GM23338 (cell line): ENCODE measurements at regions not wholly inside any gene's neighbourhood (a gene's known extent, or its start where the extent isn't known, plus 50 kb on each side); places are given as distances from the start of the nearest gene placed in this dataset.
A peak's percentile ranks its signal among the peaks of the same experiment; 100 is the strongest.

Experiments
- ATAC-seq: fragments of 200-7000 bp; cut with Tn5 transposase; 3 replicates; pipeline ENCODE4 v1.9.1; 2020
- DNase-seq: peaks from one replicate; pipeline ENCODE4 v3.0.0-alpha.2; 2015; ENCODE audit warnings: low spot score
- H2AFZ ChIP-seq: fragments of 200-600 bp; sonication (generic); 2 replicates; pipeline ENCODE4 v1.8.0; 2016; ENCODE audit warnings: antibody characterized with exemption, mild to moderate bottlenecking, moderate library complexity
- H3F3A ChIP-seq: fragments of 200-600 bp; sonication (generic); replicated peaks from 2 replicates; pipeline ENCODE4 v1.8.0; 2017; ENCODE audit warnings: antibody characterized with exemption, mixed run types, low read depth
- H3K27ac ChIP-seq: fragments of 200-600 bp; sonication (generic); 2 replicates; pipeline ENCODE4 v1.6.1; 2016; ENCODE audit warnings: low read depth
- H3K27me3 ChIP-seq: fragments of 200-600 bp; sonication (generic); 2 replicates; pipeline ENCODE4 v1.8.0; 2016; ENCODE audit warnings: mild to moderate bottlenecking, mixed run types, moderate library complexity; ENCODE audit not compliant: insufficient read depth
- H3K36me3 ChIP-seq: fragments of 200-600 bp; sonication (generic); 2 replicates; pipeline ENCODE4 v1.8.0; 2016; ENCODE audit warnings: mild to moderate bottlenecking; ENCODE audit not compliant: insufficient read depth
- H3K4me1 ChIP-seq: fragments of 200-600 bp; sonication (generic); 2 replicates; pipeline ENCODE4 v1.8.0; 2016; ENCODE audit warnings: mild to moderate bottlenecking, moderate library complexity; ENCODE audit not compliant: insufficient read depth
- H3K4me2 ChIP-seq: fragments of 200-600 bp; sonication (generic); 2 replicates; pipeline ENCODE4 v1.7.1; 2017; ENCODE audit warnings: mixed run types
- H3K4me3 ChIP-seq: fragments of 200-600 bp; sonication (generic); 2 replicates; pipeline ENCODE4 v1.6.1; 2016; ENCODE audit warnings: mixed run types
- H3K79me2 ChIP-seq: fragments of 200-600 bp; sonication (generic); replicated peaks from 2 replicates; pipeline ENCODE4 v1.8.0; 2017; ENCODE audit warnings: mild to moderate bottlenecking; ENCODE audit not compliant: insufficient read depth
- H3K9me2 ChIP-seq: fragments of 200-600 bp; sonication (generic); 2 replicates; pipeline ENCODE4 v1.8.0; 2017; ENCODE audit not compliant: insufficient read depth
- H4K20me1 ChIP-seq: fragments of 200-600 bp; sonication (generic); replicated peaks from 2 replicates; pipeline ENCODE4 v1.8.0; 2017; ENCODE audit warnings: mild to moderate bottlenecking; ENCODE audit not compliant: insufficient read depth
- H3K27ac Mint-ChIP-seq: 2 replicates; pipeline ENCODE4 v1.8.0; 2020; ENCODE audit warnings: inconsistent platforms, mild to moderate bottlenecking, moderate library complexity, mixed read lengths
- H3K27me3 Mint-ChIP-seq: 3 replicates; pipeline ENCODE4 v1.8.0; 2022; ENCODE audit warnings: low read depth, mild to moderate bottlenecking, moderate library complexity, mixed read lengths, inconsistent platforms; ENCODE audit not compliant: insufficient read depth, poor library complexity
- H3K36me3 Mint-ChIP-seq: 3 replicates; pipeline ENCODE4 v1.8.0; 2021; ENCODE audit warnings: low read depth, mild to moderate bottlenecking, inconsistent platforms, moderate library complexity, mixed read lengths
- H3K4me1 Mint-ChIP-seq: 3 replicates; pipeline ENCODE4 v1.8.0; 2020; ENCODE audit warnings: mild to moderate bottlenecking, inconsistent platforms, mixed read lengths
- H3K4me3 Mint-ChIP-seq: 3 replicates; pipeline ENCODE4 v1.8.0; 2021; ENCODE audit warnings: moderate library complexity, mild to moderate bottlenecking, inconsistent platforms, mixed read lengths
- H3K9me3 Mint-ChIP-seq: 3 replicates; pipeline ENCODE4 v1.8.0; 2020; ENCODE audit warnings: moderate library complexity, mild to moderate bottlenecking, inconsistent platforms, mixed read lengths
- CREB1 ChIP-seq: fragments of 250-450 bp; sonication (Bioruptor Pico); IDR thresholded peaks from 2 replicates; pipeline ENCODE4 v1.5.0; 2020; ENCODE audit warnings: low read depth, mild to moderate bottlenecking, moderate library complexity
- CTCF ChIP-seq, 2 experiments: fragments of 200-600 bp in 1 of 2; sonication (generic) in 1 of 2; conservative IDR thresholded peaks; 2 replicates each; pipeline versions ENCODE4 v1.5.1 to v1.6.1; 2016 to 2017; ENCODE audit warnings: antibody characterized with exemption in 2 of 2, low read depth in 2 of 2, mild to moderate bottlenecking in 2 of 2, moderate library complexity in 1 of 2
- ETS1 ChIP-seq: IDR thresholded peaks from 2 replicates; pipeline ENCODE4 v1.6.1; 2016; ENCODE audit warnings: antibody characterized with exemption
- EZH2 ChIP-seq: fragments of 200-600 bp; sonication (generic); IDR thresholded peaks from one replicate; pipeline ENCODE4 v1.8.0; 2017; ENCODE audit warnings: antibody characterized with exemption, mild to moderate bottlenecking, low read depth; ENCODE audit not compliant: unreplicated experiment
- EZH2phosphoT487 ChIP-seq: fragments of 200-600 bp; sonication (generic); IDR thresholded peaks from one replicate; pipeline ENCODE4 v1.8.1; 2018; ENCODE audit warnings: antibody characterized with exemption; ENCODE audit not compliant: unreplicated experiment
- JUNB ChIP-seq: IDR thresholded peaks from one replicate; pipeline ENCODE4 v1.6.1; 2016; ENCODE audit warnings: antibody characterized with exemption; ENCODE audit not compliant: unreplicated experiment
- NANOG ChIP-seq: IDR thresholded peaks from 2 replicates; pipeline ENCODE4 v1.6.1; 2016; ENCODE audit warnings: antibody characterized with exemption, borderline replicate concordance
- POLR2AphosphoS5 ChIP-seq: IDR thresholded peaks from 2 replicates; pipeline ENCODE4 v1.6.1; 2016; ENCODE audit warnings: antibody characterized with exemption, low read depth
- STAT1 ChIP-seq: IDR thresholded peaks from one replicate; pipeline ENCODE4 v1.6.1; 2016; ENCODE audit warnings: antibody characterized with exemption; ENCODE audit not compliant: unreplicated experiment
- ZNF114 ChIP-seq: fragments of 250-450 bp; sonication (Bioruptor Pico); IDR thresholded peaks from 2 replicates; pipeline ENCODE4 v1.5.0; 2020; ENCODE audit warnings: mild to moderate bottlenecking, moderate library complexity
- ZNF331 ChIP-seq: fragments of 250-450 bp; sonication (Bioruptor Pico); IDR thresholded peaks from 2 replicates; pipeline ENCODE4 v1.5.0; 2020; ENCODE audit warnings: low read depth, mild to moderate bottlenecking, moderate library complexity
- TF ChIP-seq, protein P1 (sequence below): IDR thresholded peaks from one replicate; pipeline ENCODE4 v1.6.1; 2018; ENCODE audit warnings: antibody characterized with exemption; ENCODE audit not compliant: unreplicated experiment
- TF ChIP-seq, protein P2 (sequence below): fragments of 250-450 bp; sonication (Bioruptor Pico); IDR thresholded peaks from 2 replicates; pipeline ENCODE4 v1.5.0; 2020; ENCODE audit warnings: mild to moderate bottlenecking, moderate library complexity

DNA sequence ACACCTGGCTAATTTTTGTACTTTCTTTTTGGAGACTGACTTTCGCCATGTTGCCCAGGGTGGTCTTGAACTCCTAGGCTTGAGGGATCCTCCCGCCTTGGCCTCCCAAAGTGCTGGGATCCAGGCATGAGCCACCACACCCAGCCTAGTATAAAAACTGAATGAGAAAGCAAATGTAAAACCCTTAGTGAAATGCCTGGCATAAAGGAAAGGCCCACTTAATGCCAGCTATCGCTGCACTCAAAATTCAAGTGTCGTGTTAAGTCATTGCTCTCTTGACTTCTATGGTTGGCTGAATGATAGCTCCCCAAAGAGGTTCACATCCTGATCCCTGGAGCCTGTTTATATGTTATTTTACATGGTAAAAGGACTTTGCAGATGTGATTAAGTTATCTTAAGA is 54.4 kb upstream of the PNRC1 start:
- H3K79me2 ChIP-seq: no peaks in the 10 kb centered on the region
- no peaks in the 10 kb centered on the region for H3K36me3 ChIP-seq
- Mint-ChIP-seq H3K4me1 (peaks cover 23% of the 10 kb centered on the region), H3K27ac (no peak overlapping the region), H3K36me3 (no peaks in the 10 kb centered on the region), H3K4me3 (no peak overlapping the region), H3K27me3 (peaks cover 5% of the 10 kb centered on the region), H3K9me3 (no peaks in the 10 kb centered on the region)
- no peaks in the 10 kb centered on the region for H3K9me2 ChIP-seq
- no peaks in the 10 kb centered on the region for H3K27me3 ChIP-seq
- ATAC-seq (no peak), DNase-seq (no peak)
- H2AFZ ChIP-seq: peak overlapping the region; percentile 9; the same call in 1 of the 2 replicates
- no peaks in the 10 kb centered on the region for H4K20me1 ChIP-seq
- H3K4me1 ChIP-seq: peaks cover 21% of the 10 kb centered on the region; the same call in 1 of the 2 replicates
- no peak overlapping the region for H3K4me3 ChIP-seq
- no peak for TF ChIP-seq ZNF114
- TF ChIP-seq ZNF331 (CRISPR knock-in tag): no peak
- TF ChIP-seq, protein P1, sequence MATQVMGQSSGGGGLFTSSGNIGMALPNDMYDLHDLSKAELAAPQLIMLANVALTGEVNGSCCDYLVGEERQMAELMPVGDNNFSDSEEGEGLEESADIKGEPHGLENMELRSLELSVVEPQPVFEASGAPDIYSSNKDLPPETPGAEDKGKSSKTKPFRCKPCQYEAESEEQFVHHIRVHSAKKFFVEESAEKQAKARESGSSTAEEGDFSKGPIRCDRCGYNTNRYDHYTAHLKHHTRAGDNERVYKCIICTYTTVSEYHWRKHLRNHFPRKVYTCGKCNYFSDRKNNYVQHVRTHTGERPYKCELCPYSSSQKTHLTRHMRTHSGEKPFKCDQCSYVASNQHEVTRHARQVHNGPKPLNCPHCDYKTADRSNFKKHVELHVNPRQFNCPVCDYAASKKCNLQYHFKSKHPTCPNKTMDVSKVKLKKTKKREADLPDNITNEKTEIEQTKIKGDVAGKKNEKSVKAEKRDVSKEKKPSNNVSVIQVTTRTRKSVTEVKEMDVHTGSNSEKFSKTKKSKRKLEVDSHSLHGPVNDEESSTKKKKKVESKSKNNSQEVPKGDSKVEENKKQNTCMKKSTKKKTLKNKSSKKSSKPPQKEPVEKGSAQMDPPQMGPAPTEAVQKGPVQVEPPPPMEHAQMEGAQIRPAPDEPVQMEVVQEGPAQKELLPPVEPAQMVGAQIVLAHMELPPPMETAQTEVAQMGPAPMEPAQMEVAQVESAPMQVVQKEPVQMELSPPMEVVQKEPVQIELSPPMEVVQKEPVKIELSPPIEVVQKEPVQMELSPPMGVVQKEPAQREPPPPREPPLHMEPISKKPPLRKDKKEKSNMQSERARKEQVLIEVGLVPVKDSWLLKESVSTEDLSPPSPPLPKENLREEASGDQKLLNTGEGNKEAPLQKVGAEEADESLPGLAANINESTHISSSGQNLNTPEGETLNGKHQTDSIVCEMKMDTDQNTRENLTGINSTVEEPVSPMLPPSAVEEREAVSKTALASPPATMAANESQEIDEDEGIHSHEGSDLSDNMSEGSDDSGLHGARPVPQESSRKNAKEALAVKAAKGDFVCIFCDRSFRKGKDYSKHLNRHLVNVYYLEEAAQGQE: no peak
- TF ChIP-seq, protein P2, sequence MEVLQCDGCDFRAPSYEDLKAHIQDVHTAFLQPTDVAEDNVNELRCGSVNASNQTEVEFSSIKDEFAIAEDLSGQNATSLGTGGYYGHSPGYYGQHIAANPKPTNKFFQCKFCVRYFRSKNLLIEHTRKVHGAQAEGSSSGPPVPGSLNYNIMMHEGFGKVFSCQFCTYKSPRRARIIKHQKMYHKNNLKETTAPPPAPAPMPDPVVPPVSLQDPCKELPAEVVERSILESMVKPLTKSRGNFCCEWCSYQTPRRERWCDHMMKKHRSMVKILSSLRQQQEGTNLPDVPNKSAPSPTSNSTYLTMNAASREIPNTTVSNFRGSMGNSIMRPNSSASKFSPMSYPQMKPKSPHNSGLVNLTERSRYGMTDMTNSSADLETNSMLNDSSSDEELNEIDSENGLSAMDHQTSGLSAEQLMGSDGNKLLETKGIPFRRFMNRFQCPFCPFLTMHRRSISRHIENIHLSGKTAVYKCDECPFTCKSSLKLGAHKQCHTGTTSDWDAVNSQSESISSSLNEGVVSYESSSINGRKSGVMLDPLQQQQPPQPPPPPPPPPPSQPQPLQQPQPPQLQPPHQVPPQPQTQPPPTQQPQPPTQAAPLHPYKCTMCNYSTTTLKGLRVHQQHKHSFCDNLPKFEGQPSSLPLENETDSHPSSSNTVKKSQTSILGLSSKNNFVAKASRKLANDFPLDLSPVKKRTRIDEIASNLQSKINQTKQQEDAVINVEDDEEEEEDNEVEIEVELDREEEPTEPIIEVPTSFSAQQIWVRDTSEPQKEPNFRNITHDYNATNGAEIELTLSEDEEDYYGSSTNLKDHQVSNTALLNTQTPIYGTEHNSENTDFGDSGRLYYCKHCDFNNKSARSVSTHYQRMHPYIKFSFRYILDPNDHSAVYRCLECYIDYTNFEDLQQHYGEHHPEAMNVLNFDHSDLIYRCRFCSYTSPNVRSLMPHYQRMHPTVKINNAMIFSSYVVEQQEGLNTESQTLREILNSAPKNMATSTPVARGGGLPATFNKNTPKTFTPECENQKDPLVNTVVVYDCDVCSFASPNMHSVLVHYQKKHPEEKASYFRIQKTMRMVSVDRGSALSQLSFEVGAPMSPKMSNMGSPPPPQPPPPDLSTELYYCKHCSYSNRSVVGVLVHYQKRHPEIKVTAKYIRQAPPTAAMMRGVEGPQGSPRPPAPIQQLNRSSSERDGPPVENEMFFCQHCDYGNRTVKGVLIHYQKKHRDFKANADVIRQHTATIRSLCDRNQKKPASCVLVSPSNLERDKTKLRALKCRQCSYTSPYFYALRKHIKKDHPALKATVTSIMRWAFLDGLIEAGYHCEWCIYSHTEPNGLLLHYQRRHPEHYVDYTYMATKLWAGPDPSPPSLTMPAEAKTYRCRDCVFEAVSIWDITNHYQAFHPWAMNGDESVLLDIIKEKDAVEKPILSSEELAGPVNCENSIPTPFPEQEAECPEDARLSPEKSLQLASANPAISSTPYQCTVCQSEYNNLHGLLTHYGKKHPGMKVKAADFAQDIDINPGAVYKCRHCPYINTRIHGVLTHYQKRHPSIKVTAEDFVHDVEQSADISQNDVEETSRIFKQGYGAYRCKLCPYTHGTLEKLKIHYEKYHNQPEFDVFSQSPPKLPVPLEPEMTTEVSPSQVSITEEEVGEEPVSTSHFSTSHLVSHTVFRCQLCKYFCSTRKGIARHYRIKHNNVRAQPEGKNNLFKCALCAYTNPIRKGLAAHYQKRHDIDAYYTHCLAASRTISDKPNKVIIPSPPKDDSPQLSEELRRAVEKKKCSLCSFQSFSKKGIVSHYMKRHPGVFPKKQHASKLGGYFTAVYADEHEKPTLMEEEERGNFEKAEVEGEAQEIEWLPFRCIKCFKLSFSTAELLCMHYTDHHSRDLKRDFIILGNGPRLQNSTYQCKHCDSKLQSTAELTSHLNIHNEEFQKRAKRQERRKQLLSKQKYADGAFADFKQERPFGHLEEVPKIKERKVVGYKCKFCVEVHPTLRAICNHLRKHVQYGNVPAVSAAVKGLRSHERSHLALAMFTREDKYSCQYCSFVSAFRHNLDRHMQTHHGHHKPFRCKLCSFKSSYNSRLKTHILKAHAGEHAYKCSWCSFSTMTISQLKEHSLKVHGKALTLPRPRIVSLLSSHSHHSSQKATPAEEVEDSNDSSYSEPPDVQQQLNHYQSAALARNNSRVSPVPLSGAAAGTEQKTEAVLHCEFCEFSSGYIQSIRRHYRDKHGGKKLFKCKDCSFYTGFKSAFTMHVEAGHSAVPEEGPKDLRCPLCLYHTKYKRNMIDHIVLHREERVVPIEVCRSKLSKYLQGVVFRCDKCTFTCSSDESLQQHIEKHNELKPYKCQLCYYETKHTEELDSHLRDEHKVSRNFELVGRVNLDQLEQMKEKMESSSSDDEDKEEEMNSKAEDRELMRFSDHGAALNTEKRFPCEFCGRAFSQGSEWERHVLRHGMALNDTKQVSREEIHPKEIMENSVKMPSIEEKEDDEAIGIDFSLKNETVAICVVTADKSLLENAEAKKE (CRISPR knock-in tag): no peak
- no peak for TF ChIP-seq POLR2AphosphoS5
- TF ChIP-seq CTCF (conservative IDR thresholded peaks at IDR 0.05; ENCODE audit: low read depth in 2 of 2): no peak
- no peak for TF ChIP-seq CREB1
- no peak for TF ChIP-seq NANOG
- TF ChIP-seq JUNB: no peak
- no peak for TF ChIP-seq ETS1
- TF ChIP-seq EZH2phosphoT487: no peak
- TF ChIP-seq STAT1: no peak
- TF ChIP-seq EZH2: no peak
- no peaks in the 10 kb centered on the region for H3F3A ChIP-seq
- H3K4me2 ChIP-seq: no peak overlapping the region
- H3K27ac ChIP-seq: no peak overlapping the region
